ENCODE measurements at regions not wholly inside any gene's neighbourhood (a gene's known extent, or its start where the extent isn't known, plus 50 kb on each side); places are given as distances from the start of the nearest gene placed in this dataset.
"Not testable (repeated sequence)": the region's sequence is repeated elsewhere in the genome, so short reads cannot be mapped to it uniquely, and the experiment has no call there.

DNA sequence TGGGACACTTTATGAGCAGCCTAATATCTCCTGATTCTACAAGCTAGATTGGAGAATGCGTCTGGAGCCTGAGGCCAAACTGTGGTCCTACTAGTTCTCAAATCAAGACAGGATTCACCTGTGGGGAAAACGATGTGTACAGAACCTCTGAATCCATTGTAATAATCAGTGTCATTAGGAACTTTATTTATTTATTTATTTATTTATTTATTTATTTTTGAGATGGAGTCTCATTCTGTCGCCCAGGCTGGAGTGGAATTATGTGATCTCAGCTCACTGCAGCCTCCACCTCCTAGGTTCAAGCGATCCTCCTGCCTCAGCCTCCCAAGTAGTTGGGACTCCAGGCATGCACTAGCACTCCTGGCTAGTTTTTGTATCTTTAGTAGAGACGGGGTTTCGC lies 52.6 kb upstream of the KIF26B start:
- ATAC-seq; intact Hi-C loops (cut with DNase I); DNase-seq; H3K36me3 ChIP-seq; H3K4me1 ChIP-seq; H3K27me3 ChIP-seq; H3K4me3 ChIP-seq; H3K27ac ChIP-seq; H3K9me3 ChIP-seq: not testable (repeated sequence)

DNA sequence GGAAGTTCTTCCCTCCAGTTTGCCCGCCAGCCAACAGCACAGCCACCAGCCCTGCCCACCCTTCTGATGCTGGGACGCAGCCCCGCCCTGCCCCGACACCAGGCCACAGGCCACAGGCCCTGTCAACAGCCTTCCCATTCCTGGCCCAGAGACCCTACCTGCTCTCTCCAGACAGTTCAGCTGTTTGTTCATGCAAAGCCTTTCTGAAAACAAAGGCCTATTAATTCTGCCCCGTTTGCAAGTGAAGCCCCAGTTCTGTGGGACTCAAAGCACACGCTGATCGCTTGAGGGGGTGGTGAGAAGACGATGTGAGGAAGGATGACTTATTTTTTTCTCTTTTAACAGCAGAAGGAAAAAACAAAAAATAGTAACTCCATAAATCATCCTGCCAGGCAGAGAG lies 55.4 kb upstream of the KIF26B start:
- intact Hi-C loops (cut with DNase I), result no loop called here
- TF ChIP-seq, protein P1, sequence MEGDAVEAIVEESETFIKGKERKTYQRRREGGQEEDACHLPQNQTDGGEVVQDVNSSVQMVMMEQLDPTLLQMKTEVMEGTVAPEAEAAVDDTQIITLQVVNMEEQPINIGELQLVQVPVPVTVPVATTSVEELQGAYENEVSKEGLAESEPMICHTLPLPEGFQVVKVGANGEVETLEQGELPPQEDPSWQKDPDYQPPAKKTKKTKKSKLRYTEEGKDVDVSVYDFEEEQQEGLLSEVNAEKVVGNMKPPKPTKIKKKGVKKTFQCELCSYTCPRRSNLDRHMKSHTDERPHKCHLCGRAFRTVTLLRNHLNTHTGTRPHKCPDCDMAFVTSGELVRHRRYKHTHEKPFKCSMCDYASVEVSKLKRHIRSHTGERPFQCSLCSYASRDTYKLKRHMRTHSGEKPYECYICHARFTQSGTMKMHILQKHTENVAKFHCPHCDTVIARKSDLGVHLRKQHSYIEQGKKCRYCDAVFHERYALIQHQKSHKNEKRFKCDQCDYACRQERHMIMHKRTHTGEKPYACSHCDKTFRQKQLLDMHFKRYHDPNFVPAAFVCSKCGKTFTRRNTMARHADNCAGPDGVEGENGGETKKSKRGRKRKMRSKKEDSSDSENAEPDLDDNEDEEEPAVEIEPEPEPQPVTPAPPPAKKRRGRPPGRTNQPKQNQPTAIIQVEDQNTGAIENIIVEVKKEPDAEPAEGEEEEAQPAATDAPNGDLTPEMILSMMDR (IDR thresholded peaks at IDR 0.05), result no peak
- H3K4me1 ChIP-seq, result no peaks in the 10 kb centered on the region
- ATAC-seq (no peak), DNase-seq (peak; percentile 31)
- no peaks in the 10 kb centered on the region for H3K9me3 ChIP-seq
- no peak overlapping the region for H3K27ac ChIP-seq
- no peak overlapping the region for H3K4me3 ChIP-seq
- H3K36me3 ChIP-seq, result no peaks in the 10 kb centered on the region
- no peaks in the 10 kb centered on the region for H3K27me3 ChIP-seq

DNA sequence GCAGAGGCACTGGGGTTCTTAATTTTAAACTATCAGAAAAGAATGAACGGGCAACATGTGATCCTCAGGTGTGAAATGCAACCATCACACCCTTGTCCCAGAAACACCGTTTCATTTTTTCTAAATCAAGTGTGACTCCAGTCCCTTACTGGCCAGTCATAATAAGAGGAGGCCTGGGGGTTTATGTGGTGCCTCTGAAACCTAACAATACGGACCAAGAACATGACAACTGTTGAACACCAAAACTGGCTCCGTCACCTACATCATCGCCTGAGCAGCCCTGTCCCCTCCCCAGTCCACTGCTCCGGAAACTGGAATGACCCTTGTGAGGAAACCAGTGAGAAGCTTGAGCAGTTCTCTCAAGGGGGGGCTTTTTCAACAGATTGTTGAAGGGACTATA lies 55.9 kb upstream of the KIF26B start:
- no peak for DNase-seq
- ATAC-seq, result no peak
- intact Hi-C loops (cut with DNase I), result no loop called here
- no peaks in the 10 kb centered on the region for H3K36me3 ChIP-seq
- no peaks in the 10 kb centered on the region for H3K4me1 ChIP-seq
- H3K9me3 ChIP-seq, result no peaks in the 10 kb centered on the region
- H3K27ac ChIP-seq, result no peak overlapping the region
- no peak overlapping the region for H3K4me3 ChIP-seq
- TF ChIP-seq, protein P1 (IDR thresholded peaks at IDR 0.05), result no peak
- no peaks in the 10 kb centered on the region for H3K27me3 ChIP-seq

DNA sequence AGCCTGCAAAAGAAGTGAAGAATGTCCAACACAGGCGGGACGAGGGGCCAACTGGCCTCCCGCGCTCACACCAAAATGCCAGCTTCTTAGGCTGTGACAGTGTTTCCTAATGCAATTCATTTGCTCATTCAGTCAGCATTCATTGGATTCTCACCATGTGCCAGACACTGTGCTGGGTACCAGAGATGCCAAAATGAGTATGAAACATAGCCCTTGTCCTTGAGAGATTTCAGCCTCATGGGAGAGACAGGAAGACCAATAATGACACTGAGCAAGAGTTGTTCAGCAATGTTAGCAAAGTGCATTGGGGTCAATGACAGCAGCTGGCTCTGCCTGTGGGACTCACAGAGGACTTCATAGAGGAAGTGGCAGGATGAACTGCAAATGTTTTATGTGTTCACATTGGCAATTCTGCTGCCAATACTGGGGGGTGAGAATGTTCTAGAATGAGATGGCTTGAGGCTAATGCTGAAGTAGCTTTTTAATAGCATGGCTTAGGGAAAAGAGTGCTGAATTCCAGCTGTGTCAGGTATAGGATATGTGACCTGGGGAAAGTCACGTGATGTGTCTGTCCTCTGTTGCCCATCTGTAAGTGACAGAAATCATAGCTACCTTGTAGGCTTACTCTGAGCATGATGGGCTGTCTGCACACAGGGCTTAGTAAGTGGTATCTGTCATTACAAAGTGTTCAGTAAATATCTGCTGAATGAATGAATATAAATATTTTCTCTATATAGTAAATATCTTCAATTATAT lies 58.3 kb upstream of the KIF26B start:
- H3K27ac ChIP-seq, result no peak overlapping the region
- intact Hi-C loops (cut with DNase I), result no loop called here
- H3K36me3 ChIP-seq, result no peaks in the 10 kb centered on the region
- H3K9me3 ChIP-seq, result no peaks in the 10 kb centered on the region
- DNase-seq (no peak), ATAC-seq (no peak)
- peaks cover 9% of the 10 kb centered on the region for H3K4me1 ChIP-seq
- no peak overlapping the region for H3K4me3 ChIP-seq
- TF ChIP-seq, protein P1 (IDR thresholded peaks at IDR 0.05), result no peak
- no peaks in the 10 kb centered on the region for H3K27me3 ChIP-seq

DNA sequence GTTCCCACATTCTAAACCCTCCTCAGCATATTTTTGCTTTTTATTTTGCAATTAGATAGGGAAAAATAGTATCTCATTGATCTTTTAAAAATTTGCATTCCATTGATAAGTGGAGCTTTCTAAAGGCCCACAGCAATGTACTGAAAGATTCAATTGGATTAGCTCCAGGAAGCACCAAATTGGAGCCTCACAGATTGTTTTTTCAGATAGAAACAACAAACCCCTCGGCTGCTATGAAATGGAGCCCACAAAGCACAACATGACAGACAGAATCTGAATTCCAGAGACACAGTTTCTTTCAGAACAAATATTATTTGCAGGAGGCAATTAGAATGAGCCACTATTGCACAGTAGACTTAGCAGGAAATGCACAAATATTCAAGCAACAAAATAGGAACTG lies 58.9 kb upstream of the KIF26B start:
- no peak overlapping the region for H3K27ac ChIP-seq
- H3K4me3 ChIP-seq, result no peak overlapping the region
- ATAC-seq, result no peak
- TF ChIP-seq, protein P1 (IDR thresholded peaks at IDR 0.05), result no peak
- H3K9me3 ChIP-seq, result no peaks in the 10 kb centered on the region
- H3K36me3 ChIP-seq, result no peaks in the 10 kb centered on the region
- intact Hi-C loops (cut with DNase I), result no loop called here
- H3K4me1 ChIP-seq, result peaks cover 9% of the 10 kb centered on the region
- no peaks in the 10 kb centered on the region for H3K27me3 ChIP-seq
- DNase-seq, result no peak

DNA sequence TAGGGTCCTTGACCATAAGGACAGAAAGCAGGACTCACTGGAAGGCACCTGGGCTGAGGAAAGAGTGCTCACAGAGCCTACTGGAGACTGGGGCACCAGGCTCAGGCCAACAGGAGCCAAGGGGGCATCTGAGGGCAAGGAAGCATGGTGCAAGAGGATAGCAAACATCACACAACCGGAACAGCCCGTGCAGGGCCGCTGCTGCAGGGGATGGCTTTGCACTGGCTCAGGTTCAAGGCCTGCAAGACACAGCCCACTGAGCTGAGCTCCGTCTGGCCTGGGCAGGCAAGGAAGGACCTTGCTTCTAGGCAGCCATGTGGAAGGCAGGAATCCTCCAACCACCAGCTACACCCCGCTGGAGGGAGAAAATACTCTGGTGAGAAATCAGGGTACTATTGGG lies 59.8 kb upstream of the KIF26B start:
- ATAC-seq (no peak), DNase-seq (no peak)
- H3K9me3 ChIP-seq, result no peaks in the 10 kb centered on the region
- no peak overlapping the region for H3K4me3 ChIP-seq
- no peaks in the 10 kb centered on the region for H3K27me3 ChIP-seq
- H3K4me1 ChIP-seq, result peaks cover 9% of the 10 kb centered on the region
- intact Hi-C loops (cut with DNase I), result no loop called here
- H3K36me3 ChIP-seq, result no peaks in the 10 kb centered on the region
- TF ChIP-seq, protein P1 (IDR thresholded peaks at IDR 0.05), result no peak
- H3K27ac ChIP-seq, result no peak overlapping the region
